ENCODE measurements at regions not wholly inside any gene's neighbourhood (a gene's known extent, or its start where the extent isn't known, plus 50 kb on each side); places are given as distances from the start of the nearest gene placed in this dataset.

DNA sequence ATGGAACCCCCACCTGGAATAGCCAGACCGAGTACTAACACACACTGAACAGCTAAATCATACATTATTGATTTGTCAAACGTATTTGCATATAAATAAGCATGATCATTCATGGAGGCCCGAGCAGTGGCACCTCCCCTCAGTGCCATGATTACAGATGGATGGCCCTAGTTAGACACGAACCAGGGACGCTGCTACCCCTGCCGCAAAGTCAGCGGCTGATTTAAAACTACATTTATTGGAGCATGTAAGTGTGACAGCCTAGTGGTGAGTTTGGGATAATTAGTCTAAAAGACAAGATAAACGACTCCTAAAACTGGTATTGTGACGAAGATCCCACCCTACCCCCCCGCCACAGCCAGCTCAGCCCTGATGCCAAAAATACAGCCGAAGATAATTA is 159.1 kb upstream of the MAFB start:
- TF ChIP-seq, protein P1, sequence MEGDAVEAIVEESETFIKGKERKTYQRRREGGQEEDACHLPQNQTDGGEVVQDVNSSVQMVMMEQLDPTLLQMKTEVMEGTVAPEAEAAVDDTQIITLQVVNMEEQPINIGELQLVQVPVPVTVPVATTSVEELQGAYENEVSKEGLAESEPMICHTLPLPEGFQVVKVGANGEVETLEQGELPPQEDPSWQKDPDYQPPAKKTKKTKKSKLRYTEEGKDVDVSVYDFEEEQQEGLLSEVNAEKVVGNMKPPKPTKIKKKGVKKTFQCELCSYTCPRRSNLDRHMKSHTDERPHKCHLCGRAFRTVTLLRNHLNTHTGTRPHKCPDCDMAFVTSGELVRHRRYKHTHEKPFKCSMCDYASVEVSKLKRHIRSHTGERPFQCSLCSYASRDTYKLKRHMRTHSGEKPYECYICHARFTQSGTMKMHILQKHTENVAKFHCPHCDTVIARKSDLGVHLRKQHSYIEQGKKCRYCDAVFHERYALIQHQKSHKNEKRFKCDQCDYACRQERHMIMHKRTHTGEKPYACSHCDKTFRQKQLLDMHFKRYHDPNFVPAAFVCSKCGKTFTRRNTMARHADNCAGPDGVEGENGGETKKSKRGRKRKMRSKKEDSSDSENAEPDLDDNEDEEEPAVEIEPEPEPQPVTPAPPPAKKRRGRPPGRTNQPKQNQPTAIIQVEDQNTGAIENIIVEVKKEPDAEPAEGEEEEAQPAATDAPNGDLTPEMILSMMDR (IDR thresholded peaks at IDR 0.05): no peak
- no peak for TF ChIP-seq POLR2A (IDR thresholded peaks at IDR 0.05)
- TF ChIP-seq POLR2AphosphoS5 (IDR thresholded peaks at IDR 0.05): no peak

All from breast epithelium (tissue), 3 donors.